ENCODE measurements at regions not wholly inside any gene's neighbourhood (a gene's known extent, or its start where the extent isn't known, plus 50 kb on each side); places are given as distances from the start of the nearest gene placed in this dataset.

DNA sequence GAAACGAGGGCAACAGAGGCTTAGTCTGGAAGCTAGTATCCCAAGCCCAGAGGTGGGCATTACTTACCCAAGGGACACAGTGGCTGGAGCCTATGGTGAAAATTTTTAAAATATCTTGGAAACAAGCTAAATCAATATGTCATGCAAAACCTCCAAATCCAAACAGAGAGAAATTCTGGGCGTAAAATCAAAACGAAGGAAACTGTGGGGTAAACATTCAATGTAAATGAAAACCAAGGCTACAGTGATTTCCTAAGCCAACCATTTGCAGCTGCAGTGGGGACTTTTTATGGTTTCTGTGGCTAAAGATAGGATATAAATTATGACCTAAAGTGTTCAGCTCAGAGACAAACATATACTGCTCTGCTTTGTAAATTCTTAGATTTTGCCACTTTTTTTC lies 507.7 kb upstream of the DIAPH2 start:
- TF ChIP-seq, protein P1, sequence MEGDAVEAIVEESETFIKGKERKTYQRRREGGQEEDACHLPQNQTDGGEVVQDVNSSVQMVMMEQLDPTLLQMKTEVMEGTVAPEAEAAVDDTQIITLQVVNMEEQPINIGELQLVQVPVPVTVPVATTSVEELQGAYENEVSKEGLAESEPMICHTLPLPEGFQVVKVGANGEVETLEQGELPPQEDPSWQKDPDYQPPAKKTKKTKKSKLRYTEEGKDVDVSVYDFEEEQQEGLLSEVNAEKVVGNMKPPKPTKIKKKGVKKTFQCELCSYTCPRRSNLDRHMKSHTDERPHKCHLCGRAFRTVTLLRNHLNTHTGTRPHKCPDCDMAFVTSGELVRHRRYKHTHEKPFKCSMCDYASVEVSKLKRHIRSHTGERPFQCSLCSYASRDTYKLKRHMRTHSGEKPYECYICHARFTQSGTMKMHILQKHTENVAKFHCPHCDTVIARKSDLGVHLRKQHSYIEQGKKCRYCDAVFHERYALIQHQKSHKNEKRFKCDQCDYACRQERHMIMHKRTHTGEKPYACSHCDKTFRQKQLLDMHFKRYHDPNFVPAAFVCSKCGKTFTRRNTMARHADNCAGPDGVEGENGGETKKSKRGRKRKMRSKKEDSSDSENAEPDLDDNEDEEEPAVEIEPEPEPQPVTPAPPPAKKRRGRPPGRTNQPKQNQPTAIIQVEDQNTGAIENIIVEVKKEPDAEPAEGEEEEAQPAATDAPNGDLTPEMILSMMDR (IDR thresholded peaks at IDR 0.05), result no peak
- no peak for TF ChIP-seq POLR2A (IDR thresholded peaks at IDR 0.05)
